ENCODE measurements at regions not wholly inside any gene's neighbourhood (a gene's known extent, or its start where the extent isn't known, plus 50 kb on each side); places are given as distances from the start of the nearest gene placed in this dataset.

- Mint-ChIP-seq H3K4me3 (no peak overlapping the region), H3K9me3 (no peaks in the 10 kb centered on the region), H3K27me3 (ENCODE audit: insufficient read depth) (no peaks in the 10 kb centered on the region), H3K36me3 (ENCODE audit: low read depth) (no peaks in the 10 kb centered on the region), H3K4me1 (no peaks in the 10 kb centered on the region), H3K27ac (no peak overlapping the region)
- no peak overlapping the region for H3K27ac ChIP-seq (ENCODE audit: low read depth, low read length)
- no peak overlapping the region for H3K9ac ChIP-seq (ENCODE audit: extremely low read depth, low read length, poor library complexity, severe bottlenecking)
- no peaks in the 10 kb centered on the region for H3K36me3 ChIP-seq (ENCODE audit: control insufficient read depth, insufficient read depth, low read length)
- H3K9me3 ChIP-seq (ENCODE audit: control insufficient read depth, low read length) = no peaks in the 10 kb centered on the region
- no peak for DNase-seq
- TF ChIP-seq CTCF (conservative IDR thresholded peaks at IDR 0.05) = no peak
- no peaks in the 10 kb centered on the region for H3K4me1 ChIP-seq (ENCODE audit: control insufficient read depth, insufficient read depth, low read length)
- 60 to 76% methylated on average over 1 to 3 of the region's 3 CpGs for WGBS, 2 experiments (ENCODE audit: insufficient coverage in 1 of 2, insufficient read length in 1 of 2)
- no peak overlapping the region for H3K4me3 ChIP-seq (ENCODE audit: low read length)
- H3K27me3 ChIP-seq (ENCODE audit: control insufficient read depth, insufficient read depth, low read length, poor library complexity, severe bottlenecking) = no peaks in the 10 kb centered on the region
Measured at GRCh38 chr7:52685333-52685732, 350.1 kb upstream of the POM121L12 start.

DNA sequence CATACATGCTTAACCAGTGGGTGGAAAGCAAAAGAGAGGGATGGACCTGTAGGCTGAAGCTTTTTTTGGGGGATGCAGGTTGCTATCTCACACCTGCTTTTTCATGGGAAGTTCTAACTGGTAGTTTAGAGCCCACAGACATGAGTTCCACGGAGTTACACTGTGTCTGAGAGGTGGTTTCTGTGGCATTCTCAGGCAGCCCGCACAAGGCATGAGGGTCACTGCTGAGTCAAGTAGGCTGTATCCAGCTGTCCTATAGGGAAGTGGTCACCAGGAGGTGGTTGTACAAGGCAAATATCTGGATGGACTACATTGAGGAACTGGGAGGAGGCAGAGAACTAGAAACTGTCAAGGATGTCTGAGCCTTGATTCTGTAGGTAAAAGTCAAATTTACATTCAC lies 351.0 kb upstream of the POM121L12 start:
- H3K4me1 ChIP-seq (ENCODE audit: control insufficient read depth, insufficient read depth, low read length) = no peaks in the 10 kb centered on the region
- no peak overlapping the region for H3K27ac ChIP-seq (ENCODE audit: low read depth, low read length)
- H3K4me3 ChIP-seq (ENCODE audit: low read length) = no peak overlapping the region
- WGBS, 2 experiments (ENCODE audit: insufficient coverage in 1 of 2, insufficient read length in 1 of 2) = 66 to 100% methylated on average over 1 to 2 of the region's 2 CpGs
- no peaks in the 10 kb centered on the region for H3K9me3 ChIP-seq (ENCODE audit: control insufficient read depth, low read length)
- H3K9me3 Mint-ChIP-seq = no peaks in the 10 kb centered on the region
- no peaks in the 10 kb centered on the region for H3K27me3 ChIP-seq (ENCODE audit: control insufficient read depth, insufficient read depth, low read length, poor library complexity, severe bottlenecking)
- H3K27me3 Mint-ChIP-seq (ENCODE audit: insufficient read depth) = no peaks in the 10 kb centered on the region
- no peak overlapping the region for H3K4me3 Mint-ChIP-seq
- DNase-seq = no peak
- no peaks in the 10 kb centered on the region for H3K4me1 Mint-ChIP-seq
- H3K36me3 ChIP-seq (ENCODE audit: control insufficient read depth, insufficient read depth, low read length) = no peaks in the 10 kb centered on the region
- H3K36me3 Mint-ChIP-seq (ENCODE audit: low read depth) = no peaks in the 10 kb centered on the region
- no peak overlapping the region for H3K9ac ChIP-seq (ENCODE audit: extremely low read depth, low read length, poor library complexity, severe bottlenecking)
- TF ChIP-seq CTCF (conservative IDR thresholded peaks at IDR 0.05) = no peak
- no peak overlapping the region for H3K27ac Mint-ChIP-seq

GRCh38 chr7:52682993-52683392 lies 352.4 kb upstream of the POM121L12 start:
- no peaks in the 10 kb centered on the region for H3K4me1 Mint-ChIP-seq
- Histone ChIP-seq H3K4me3 (ENCODE audit: low read length) (no peak overlapping the region), H3K27ac (ENCODE audit: low read depth, low read length) (no peak overlapping the region), H3K36me3 (ENCODE audit: control insufficient read depth, insufficient read depth, low read length) (no peaks in the 10 kb centered on the region), H3K9ac (ENCODE audit: extremely low read depth, low read length, poor library complexity, severe bottlenecking) (no peak overlapping the region), H3K4me1 (ENCODE audit: control insufficient read depth, insufficient read depth, low read length) (no peaks in the 10 kb centered on the region), H3K27me3 (ENCODE audit: control insufficient read depth, insufficient read depth, low read length, poor library complexity, severe bottlenecking) (no peaks in the 10 kb centered on the region), H3K9me3 (ENCODE audit: control insufficient read depth, low read length) (no peaks in the 10 kb centered on the region)
- DNase-seq = no peak
- peaks cover 2% of the 10 kb centered on the region for H3K9me3 Mint-ChIP-seq
- no peak overlapping the region for H3K4me3 Mint-ChIP-seq
- no peak overlapping the region for H3K27ac Mint-ChIP-seq
- TF ChIP-seq CTCF (conservative IDR thresholded peaks at IDR 0.05) = no peak
- no peaks in the 10 kb centered on the region for H3K36me3 Mint-ChIP-seq (ENCODE audit: low read depth)
- 72% methylated on average over 3 of the region's 3 CpGs; no CpG with 5 or more reads in 1 of the 2 experiments for WGBS, 2 experiments (ENCODE audit: insufficient coverage in 1 of 2, insufficient read length in 1 of 2)
- H3K27me3 Mint-ChIP-seq (ENCODE audit: insufficient read depth) = no peaks in the 10 kb centered on the region
